ENCODE measurements at regions not wholly inside any gene's neighbourhood (a gene's known extent, or its start where the extent isn't known, plus 50 kb on each side); places are given as distances from the start of the nearest gene placed in this dataset.

DNA sequence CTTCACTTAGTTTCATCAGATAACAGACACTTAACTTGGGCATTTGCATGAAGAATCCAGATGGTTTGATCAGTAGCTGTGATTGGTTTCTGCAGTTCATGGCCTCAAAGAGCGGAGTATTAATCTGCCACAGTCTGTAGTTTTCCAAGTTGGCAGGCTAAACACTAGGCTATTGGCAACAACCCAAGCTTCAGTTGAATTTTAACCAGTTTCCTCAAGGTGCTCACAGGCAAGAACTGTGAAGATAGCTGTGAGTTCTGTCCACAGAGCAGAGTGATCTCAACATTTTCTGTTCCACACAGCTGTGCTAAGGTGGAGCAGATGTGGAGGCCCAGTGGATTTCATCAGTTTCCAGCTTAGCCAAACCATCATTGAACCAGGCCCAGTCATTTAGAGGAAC, 469.5 kb upstream of the LINC00305 start:
- Histone ChIP-seq H3K36me3 (ENCODE audit: control insufficient read depth, insufficient read depth, low read length) (no peaks in the 10 kb centered on the region), H3K27me3 (ENCODE audit: control insufficient read depth in 2 of 2, insufficient read depth in 2 of 2, low read length in 2 of 2) (no peaks in the 10 kb centered on the region), H2AFZ (ENCODE audit: low read depth, low read length) (no peak overlapping the region), H3K9ac (ENCODE audit: insufficient read depth in 1 of 2, low read depth in 2 of 2, low read length in 2 of 2) (no peak overlapping the region), H3K4me1 (replicated peaks in 1 of 2; ENCODE audit: control insufficient read depth in 2 of 2, insufficient read depth in 2 of 2, low read length in 2 of 2) (no peaks in the 10 kb centered on the region), H3K79me2 (ENCODE audit: control insufficient read depth, insufficient read depth, low read length) (no peaks in the 10 kb centered on the region), H3K9me3 (replicated peaks; ENCODE audit: control insufficient read depth, insufficient read depth, low read depth, low read length) (no peaks in the 10 kb centered on the region), H4K20me1 (replicated peaks; ENCODE audit: control insufficient read depth, insufficient read depth, low read length) (no peaks in the 10 kb centered on the region), H3K27ac (ENCODE audit: extremely low read depth, low read depth, low read length) (no peak overlapping the region), H3K9me1 (ENCODE audit: control insufficient read depth, insufficient read depth, low read length) (no peaks in the 10 kb centered on the region), H3K4me3 (no peak overlapping the region), H3K4me2 (ENCODE audit: insufficient read depth, low read length) (no peak overlapping the region)
- ChIA-PET CTCF (ENCODE audit: low intra/inter-chr PET ratio) (no interaction called here), POLR2A (no interaction called here)
- WGBS (ENCODE audit: insufficient coverage, low coverage, missing lambda C conversion rate): 0% methylated on average over 1 of the region's 1 CpG
- DNase-seq (ENCODE audit: extremely low read depth in 1 of 4, low spot score in 3 of 4) (no peak), ATAC-seq (no peak), FAIRE-seq (no peak)
- in situ Hi-C loops (cut with MboI) (no loop called here), intact Hi-C loops (cut with micrococcal nuclease) (no loop called here)
- no peak for TF ChIP-seq MTA2 (IDR thresholded peaks at IDR 0.05; ENCODE audit: low read depth)
- TF ChIP-seq, protein P1, sequence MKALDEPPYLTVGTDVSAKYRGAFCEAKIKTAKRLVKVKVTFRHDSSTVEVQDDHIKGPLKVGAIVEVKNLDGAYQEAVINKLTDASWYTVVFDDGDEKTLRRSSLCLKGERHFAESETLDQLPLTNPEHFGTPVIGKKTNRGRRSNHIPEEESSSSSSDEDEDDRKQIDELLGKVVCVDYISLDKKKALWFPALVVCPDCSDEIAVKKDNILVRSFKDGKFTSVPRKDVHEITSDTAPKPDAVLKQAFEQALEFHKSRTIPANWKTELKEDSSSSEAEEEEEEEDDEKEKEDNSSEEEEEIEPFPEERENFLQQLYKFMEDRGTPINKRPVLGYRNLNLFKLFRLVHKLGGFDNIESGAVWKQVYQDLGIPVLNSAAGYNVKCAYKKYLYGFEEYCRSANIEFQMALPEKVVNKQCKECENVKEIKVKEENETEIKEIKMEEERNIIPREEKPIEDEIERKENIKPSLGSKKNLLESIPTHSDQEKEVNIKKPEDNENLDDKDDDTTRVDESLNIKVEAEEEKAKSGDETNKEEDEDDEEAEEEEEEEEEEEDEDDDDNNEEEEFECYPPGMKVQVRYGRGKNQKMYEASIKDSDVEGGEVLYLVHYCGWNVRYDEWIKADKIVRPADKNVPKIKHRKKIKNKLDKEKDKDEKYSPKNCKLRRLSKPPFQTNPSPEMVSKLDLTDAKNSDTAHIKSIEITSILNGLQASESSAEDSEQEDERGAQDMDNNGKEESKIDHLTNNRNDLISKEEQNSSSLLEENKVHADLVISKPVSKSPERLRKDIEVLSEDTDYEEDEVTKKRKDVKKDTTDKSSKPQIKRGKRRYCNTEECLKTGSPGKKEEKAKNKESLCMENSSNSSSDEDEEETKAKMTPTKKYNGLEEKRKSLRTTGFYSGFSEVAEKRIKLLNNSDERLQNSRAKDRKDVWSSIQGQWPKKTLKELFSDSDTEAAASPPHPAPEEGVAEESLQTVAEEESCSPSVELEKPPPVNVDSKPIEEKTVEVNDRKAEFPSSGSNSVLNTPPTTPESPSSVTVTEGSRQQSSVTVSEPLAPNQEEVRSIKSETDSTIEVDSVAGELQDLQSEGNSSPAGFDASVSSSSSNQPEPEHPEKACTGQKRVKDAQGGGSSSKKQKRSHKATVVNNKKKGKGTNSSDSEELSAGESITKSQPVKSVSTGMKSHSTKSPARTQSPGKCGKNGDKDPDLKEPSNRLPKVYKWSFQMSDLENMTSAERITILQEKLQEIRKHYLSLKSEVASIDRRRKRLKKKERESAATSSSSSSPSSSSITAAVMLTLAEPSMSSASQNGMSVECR (CRISPR knock-in tag; IDR thresholded peaks at IDR 0.05): no peak
- no peak for TF ChIP-seq RBM15 (IDR thresholded peaks at IDR 0.05; ENCODE audit: insufficient read depth, low read length)
- TF ChIP-seq HNRNPK (IDR thresholded peaks at IDR 0.05; ENCODE audit: low read depth, low read length, poor library complexity, severe bottlenecking): no peak
- no peak for TF ChIP-seq SRSF7 (optimal IDR thresholded peaks at IDR 0.05; ENCODE audit: low read depth, low read length)
- no TSS peak for BruUV-seq (replicated peaks)

Data from K562 (cell line).